Activated T-cell treated with anti-CD3 and anti-CD28 coated beads for 1 hour (primary cell): ENCODE measurements at regions not wholly inside any gene's neighbourhood (a gene's known extent, or its start where the extent isn't known, plus 50 kb on each side); places are given as distances from the start of the nearest gene placed in this dataset.

ENCODE experiments used
- DNase-seq: peaks from one replicate; pipeline ENCODE4 v3.0.0-alpha.2; 2020; ENCODE audit warnings: low read depth

GRCh38 chr9:99753436-99753835, 68.2 kb upstream of the NR4A3 start:
- DNase-seq = no peak

DNA sequence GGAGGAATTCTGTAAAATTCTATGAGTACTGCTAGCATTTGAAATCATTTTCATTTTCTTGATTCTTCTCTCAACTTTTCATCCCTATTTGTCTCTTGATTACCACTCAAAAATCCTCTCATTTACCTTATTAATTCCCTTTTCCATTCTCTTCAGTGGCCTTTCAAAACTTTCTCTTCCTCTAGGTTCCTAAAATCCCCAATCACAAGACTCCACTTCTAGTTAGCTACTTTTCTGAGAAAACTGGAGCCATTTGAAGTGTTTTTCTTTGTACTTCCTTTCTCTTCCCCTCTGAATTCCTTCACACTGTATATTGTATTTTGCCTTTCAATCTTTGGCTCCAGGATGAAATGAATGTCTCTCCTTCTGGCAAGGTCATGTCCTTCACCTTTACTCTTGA, 61.3 kb upstream of the NR4A3 start:
- DNase-seq = no peak

- DNase-seq = no peak
Observed at GRCh38 chr9:99762470-99762869, 59.2 kb upstream of the NR4A3 start.
